HCT116 (cell line): ENCODE measurements at regions not wholly inside any gene's neighbourhood (a gene's known extent, or its start where the extent isn't known, plus 50 kb on each side); places are given as distances from the start of the nearest gene placed in this dataset.

ENCODE experiments used
- ATAC-seq: fragments of 200-7000 bp; cut with Tn5 transposase; 2 replicates; pipeline ENCODE4 v1.9.1; 2020; ENCODE audit warnings: mild to moderate bottlenecking, moderate library complexity
- BruUV-seq: library from RNA; stranded (reverse); fragments of 400-500 nt; replicated peaks from 2 replicates; lab custom pipeline; 2021; lab: Mats Ljungman, UMichigan
- CTCF ChIA-PET: fragments of 300-600 bp; sonication (Branson Sonifier 250); formaldehyde crosslinking; loops from one replicate; lab custom pipeline; 2021; ENCODE audit warnings: antibody characterized with exemption; lab: Charles Lee
- POLR2A ChIA-PET: fragments of 300-600, 350-600 bp; sonication (Branson Sonifier 250); formaldehyde crosslinking; loops from one replicate; lab custom pipeline; 2021; ENCODE audit warnings: antibody characterized with exemption; lab: Charles Lee
- RAD21 ChIA-PET, 2 experiments: fragments of 300-600 bp; sonication (Branson Sonifier 250); formaldehyde crosslinking; loops; one replicate each; lab custom pipeline; 2023; ENCODE audit warnings: low total read pairs in 2 of 2; ENCODE audit not compliant: uncharacterized antibody in 2 of 2, unreplicated experiment in 2 of 2, low non-redundant PET in 1 of 2; lab: Charles Lee
- DNase-seq: peaks from one replicate; pipeline ENCODE4 v3.0.0-alpha.2; 2010; ENCODE audit warnings: low read depth, low spot score
- H2AFZ ChIP-seq: fragments of 200-600 bp; shearing (Covaris generic), sonication (generic); 2 replicates; pipeline ENCODE4 v1.6.1; 2017; ENCODE audit warnings: low read depth, mixed run types, mixed read lengths, antibody characterized with exemption, low read length; ENCODE audit not compliant: poor library complexity, severe bottlenecking
- H3K27ac ChIP-seq: 2 replicates; pipeline ENCODE4 v1.5.1; 2012; ENCODE audit warnings: low read depth, low read length
- H3K27me3 ChIP-seq: fragments of 200-600 bp; sonication (generic); 2 replicates; pipeline ENCODE4 v1.6.1; 2016; ENCODE audit warnings: mixed run types, low read length, mixed read lengths; ENCODE audit not compliant: insufficient read depth
- H3K36me3 ChIP-seq, 2 experiments: fragments of 200-500 bp in 1 of 2; fragments of 200-600 bp in 1 of 2; sonication (Bioruptor generic) in 1 of 2; sonication (generic) in 1 of 2; 2 replicates each; pipeline versions ENCODE4 v1.5.1 to v1.6.1; 2014 to 2016; ENCODE audit warnings: low read length in 2 of 2, inconsistent platforms in 1 of 2, mixed read lengths in 1 of 2, mixed run types in 1 of 2; ENCODE audit not compliant: insufficient read depth in 2 of 2, control insufficient read depth in 1 of 2
- H3K4me1 ChIP-seq, 2 experiments: fragments of 200-600 bp in 1 of 2; sonication (generic) in 1 of 2; 2 replicates each; pipeline versions ENCODE4 v1.5.1 to v1.6.1; 2012 to 2017; ENCODE audit warnings: low read length in 2 of 2, inconsistent platforms in 1 of 2, mild to moderate bottlenecking in 1 of 2, mixed read lengths in 1 of 2, mixed run types in 1 of 2, moderate library complexity in 1 of 2; ENCODE audit not compliant: insufficient read depth in 2 of 2, control insufficient read depth in 1 of 2
- H3K4me2 ChIP-seq: fragments of 200-600 bp; sonication (generic); 2 replicates; pipeline ENCODE4 v1.6.1; 2017; ENCODE audit warnings: mixed run types, low read length, mixed read lengths
- H3K4me3 ChIP-seq, 2 experiments: fragments of 200-600 bp in 1 of 2; sonication (generic) in 1 of 2; replicated peaks in 1 of 2; 2 replicates each; pipeline ENCODE4 v1.5.1; 2011 to 2016; ENCODE audit warnings: low read length in 2 of 2, control low read depth in 1 of 2, low read depth in 1 of 2, mild to moderate bottlenecking in 1 of 2, mixed read lengths in 1 of 2, mixed run types in 1 of 2
- H3K79me2 ChIP-seq: fragments of 200-600 bp; sonication (generic); 2 replicates; pipeline ENCODE4 v1.6.1; 2017; ENCODE audit warnings: mild to moderate bottlenecking, mixed run types, low read length, moderate library complexity, mixed read lengths; ENCODE audit not compliant: insufficient read depth
- H3K9ac ChIP-seq: fragments of 200-600 bp; sonication (generic); 2 replicates; pipeline ENCODE4 v1.6.1; 2016; ENCODE audit warnings: low read length, mixed read lengths
- H3K9me2 ChIP-seq: fragments of 200-600 bp; sonication (generic), shearing (Covaris generic); 2 replicates; pipeline ENCODE4 v1.6.1; 2017; ENCODE audit warnings: mixed run types, mild to moderate bottlenecking, moderate library complexity; ENCODE audit not compliant: insufficient read depth
- H3K9me3 ChIP-seq, 2 experiments: fragments of 200-500 bp in 1 of 2; fragments of 200-600 bp in 1 of 2; sonication (Bioruptor generic) in 1 of 2; sonication (generic) in 1 of 2; 2 replicates each; pipeline ENCODE4 v1.6.1; 2014 to 2017; ENCODE audit warnings: low read length in 2 of 2, mixed read lengths in 2 of 2, inconsistent platforms in 1 of 2, low read depth in 1 of 2, mild to moderate bottlenecking in 1 of 2, mixed run types in 1 of 2, moderate library complexity in 1 of 2; ENCODE audit not compliant: control insufficient read depth in 1 of 2, insufficient read depth in 1 of 2
- H4K20me1 ChIP-seq: fragments of 200-600 bp; sonication (generic), shearing (Covaris generic); 2 replicates; pipeline ENCODE4 v1.6.1; 2017; ENCODE audit warnings: mixed run types, mild to moderate bottlenecking, moderate library complexity; ENCODE audit not compliant: insufficient read depth
- CTCF ChIP-seq, 3 experiments: fragments of 200-600 bp in 1 of 3; sonication (generic) in 1 of 3; IDR thresholded peaks in 2 of 3; conservative IDR thresholded peaks in 1 of 3; 2 replicates each; pipeline ENCODE4 v1.5.1; 2012 to 2017; ENCODE audit warnings: low read depth in 2 of 3, low read length in 2 of 3, antibody characterized with exemption in 1 of 3, borderline replicate concordance in 1 of 3, control low read depth in 1 of 3, mild to moderate bottlenecking in 1 of 3, mixed read lengths in 1 of 3, mixed run types in 1 of 3, moderate library complexity in 1 of 3; ENCODE audit not compliant: insufficient read depth in 1 of 3
- ELF1 ChIP-seq: IDR thresholded peaks from 2 replicates; pipeline ENCODE4 v1.6.1; 2012; ENCODE audit warnings: low read depth, borderline replicate concordance
- EZH2 ChIP-seq: fragments of 200-600 bp; sonication (generic); IDR thresholded peaks from 2 replicates; pipeline ENCODE4 v1.6.1; 2017; ENCODE audit warnings: antibody characterized with exemption, mixed run types
- EZH2phosphoT487 ChIP-seq: fragments of 200-600 bp; IDR thresholded peaks from 2 replicates; pipeline ENCODE4 v1.6.1; 2018; ENCODE audit warnings: antibody characterized with exemption, borderline replicate concordance
- POLR2A ChIP-seq: IDR thresholded peaks from 2 replicates; pipeline ENCODE4 v1.7.0; 2011; ENCODE audit warnings: borderline replicate concordance; ENCODE audit not compliant: insufficient read depth, insufficient read length; ENCODE audit errors: extremely low read depth
- RAD21 ChIP-seq: IDR thresholded peaks from 2 replicates; pipeline ENCODE4 v1.6.1; 2012; ENCODE audit warnings: low read depth, mild to moderate bottlenecking
- SIN3A ChIP-seq: IDR thresholded peaks from 2 replicates; pipeline ENCODE4 v1.6.1; 2012; ENCODE audit warnings: low read depth
- SRF ChIP-seq: IDR thresholded peaks from 2 replicates; pipeline ENCODE4 v1.6.1; 2012; ENCODE audit warnings: low read depth
- YY1 ChIP-seq: IDR thresholded peaks from 2 replicates; pipeline ENCODE4 v1.6.1; 2011; ENCODE audit warnings: low read length, low read depth, moderate library complexity, mild to moderate bottlenecking; ENCODE audit not compliant: insufficient replicate concordance; ENCODE audit errors: extremely low read depth
- intact Hi-C: fragments of 100-400 bp; cut with micrococcal nuclease; formaldehyde crosslinking; loops from 2 replicates; pipeline ENCODE4 v1.10.0; 2022

DNA sequence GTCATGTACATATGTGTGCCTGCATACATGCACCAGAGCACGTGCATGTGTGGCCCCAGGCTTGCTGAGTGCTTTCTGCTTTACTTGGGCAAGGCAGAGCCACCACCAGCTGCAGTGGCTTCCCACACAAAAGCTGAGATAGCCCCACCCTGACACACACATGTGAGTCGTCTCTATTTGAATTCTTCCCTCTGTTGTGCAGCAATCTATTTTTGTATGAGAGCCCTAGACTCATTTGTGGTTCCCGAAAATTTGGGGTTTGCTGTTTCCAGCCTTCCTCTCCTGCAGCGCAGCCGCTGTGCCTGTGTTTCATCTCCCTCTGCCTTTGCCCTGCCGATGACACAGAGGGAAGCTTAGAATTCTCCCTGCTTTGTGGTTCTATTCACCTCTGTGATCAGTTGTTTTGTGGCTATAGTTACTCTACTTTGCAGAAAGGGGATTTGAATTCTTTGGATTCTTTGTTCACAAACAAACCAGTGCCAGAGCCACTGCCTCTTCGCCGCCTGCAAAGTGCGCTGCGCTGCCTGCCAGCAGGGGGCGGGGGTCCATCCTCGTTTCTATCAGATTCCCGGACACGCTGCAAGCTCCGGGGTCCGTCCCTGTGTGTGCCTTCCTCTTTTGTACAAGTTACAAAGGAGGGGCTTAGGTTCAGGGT lies 95.8 kb upstream of the DAP start:
- no peaks in the 10 kb centered on the region for H3K9me2 ChIP-seq
- H3K27ac ChIP-seq = no peak overlapping the region
- H3K9ac ChIP-seq = no peak overlapping the region
- no peaks in the 10 kb centered on the region for H3K36me3 ChIP-seq
- POLR2A ChIA-PET = no interaction called here
- no peak overlapping the region for H3K4me2 ChIP-seq
- H2AFZ ChIP-seq = no peak overlapping the region
- TF ChIP-seq SRF = no peak
- TF ChIP-seq CTCF (IDR thresholded peaks at IDR 0.05 in 2 of 3, conservative IDR thresholded peaks at IDR 0.05 in 1 of 3; ENCODE audit: borderline replicate concordance in 1 of 3, insufficient read depth in 1 of 3, low read depth in 2 of 3, low read length in 2 of 3) = peak in 2 of 3 experiments; percentile 76 to 79; a peak in 4 of 6 replicates
- TF ChIP-seq, all 23 proteins: peak for 1
- H3K27me3 ChIP-seq = peaks cover 12% of the 10 kb centered on the region; the same call in 1 of the 2 replicates
- ATAC-seq (peak; percentile 79), DNase-seq (no peak)
- no peaks in the 10 kb centered on the region for H3K4me1 ChIP-seq
- H3K4me3 ChIP-seq = no peak overlapping the region
- no peaks in the 10 kb centered on the region for H3K9me3 ChIP-seq
- ChIA-PET RAD21 (interaction anchor here in 1 of 2 experiments (0.7 kb wide), 1 partner anchor 162 kb away, joined by 3 read pairs; no protein-coding TSS in a partner anchor), CTCF (interaction anchor here (2.8 kb wide), 1 partner anchor 8 kb away, joined by 11 read pairs; no protein-coding TSS in a partner anchor)
- intact Hi-C loops = no loop called here
- H4K20me1 ChIP-seq = no peaks in the 10 kb centered on the region
- no peaks in the 10 kb centered on the region for H3K79me2 ChIP-seq
- BruUV-seq = no TSS peak

DNA sequence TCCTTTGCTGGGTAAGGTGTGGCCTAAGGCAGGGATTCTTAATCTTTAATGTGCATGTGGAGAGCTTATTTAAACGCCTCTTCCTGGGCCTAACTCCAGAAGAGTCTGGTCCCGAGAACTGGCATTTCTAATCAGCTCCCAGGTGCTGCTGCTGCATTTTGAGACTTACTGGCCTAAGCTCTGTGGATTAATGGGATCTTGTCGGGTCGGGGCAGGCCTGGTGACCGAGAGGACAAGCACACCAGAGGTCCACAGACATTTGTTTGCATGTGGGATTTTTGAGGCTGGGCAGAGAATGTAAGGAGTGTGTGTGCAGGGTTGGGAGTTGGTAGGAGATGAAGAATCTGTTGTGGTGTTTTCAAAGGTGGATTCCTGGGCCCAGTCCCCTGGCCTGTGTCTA lies 95.0 kb upstream of the DAP start:
- H3K27ac ChIP-seq = no peak overlapping the region
- H3K9ac ChIP-seq = no peak overlapping the region
- TF ChIP-seq RAD21 = no peak
- TF ChIP-seq SIN3A = no peak
- no peak for TF ChIP-seq EZH2phosphoT487
- no peak for TF ChIP-seq POLR2A
- TF ChIP-seq EZH2 = no peak
- no peak for TF ChIP-seq ELF1
- no peak for TF ChIP-seq YY1
- TF ChIP-seq, all 23 proteins: peak for 0
- Histone ChIP-seq H3K4me3 (no peak overlapping the region), H3K27me3 (peaks cover 8% of the 10 kb centered on the region; the same call in 1 of the 2 replicates), H4K20me1 (no peaks in the 10 kb centered on the region), H3K9me3 (no peaks in the 10 kb centered on the region), H2AFZ (no peak overlapping the region), H3K79me2 (no peaks in the 10 kb centered on the region), H3K36me3 (no peaks in the 10 kb centered on the region), H3K4me1 (no peaks in the 10 kb centered on the region), H3K9me2 (no peaks in the 10 kb centered on the region), H3K4me2 (no peak overlapping the region)
- RAD21 ChIA-PET = no interaction called here
- POLR2A ChIA-PET = no interaction called here
- CTCF ChIA-PET = interaction anchor here (2.8 kb wide), 1 partner anchor 8 kb away, joined by 11 read pairs; no protein-coding TSS in a partner anchor
- intact Hi-C loops = no loop called here
- DNase-seq (no peak), ATAC-seq (no peak)
- BruUV-seq = no TSS peak
